HEK293 (cell line): ENCODE measurements at regions not wholly inside any gene's neighbourhood (a gene's known extent, or its start where the extent isn't known, plus 50 kb on each side); places are given as distances from the start of the nearest gene placed in this dataset.

Experiments
- CTCF ChIA-PET: fragments of 350-600 bp; formaldehyde crosslinking; extraction: SDS; loops from one replicate; lab custom pipeline; 2021; ENCODE audit warnings: antibody characterized with exemption; lab: Yijun Ruan, JAX
- POLR2A ChIA-PET: fragments of 300-600 bp; formaldehyde crosslinking; extraction: SDS; loops from one replicate; lab custom pipeline; 2020; ENCODE audit warnings: antibody characterized with exemption, inconsistent platforms; lab: Yijun Ruan, JAX
- H3K27ac ChIP-seq: fragments of 200-500 bp; sonication (Bioruptor generic); 2 replicates; pipeline ENCODE4 v1.5.1; 2014; ENCODE audit warnings: low read depth, low read length, control low read depth, inconsistent platforms; ENCODE audit errors: extremely low read depth
- H3K36me3 ChIP-seq, 2 experiments: fragments of 200-500 bp in 1 of 2; sonication (Bioruptor generic) in 1 of 2; 1 replicate in 1 of 2; 2 replicates in 1 of 2; pipeline ENCODE4 v1.5.1; 2014 to 2017; ENCODE audit warnings: inconsistent platforms in 2 of 2, low read length in 2 of 2; ENCODE audit not compliant: control insufficient read depth in 2 of 2, insufficient read depth in 1 of 2
- H3K4me1 ChIP-seq: fragments of 200-500 bp; sonication (Bioruptor generic); 2 replicates; pipeline ENCODE4 v1.5.1; 2014; ENCODE audit warnings: mild to moderate bottlenecking, low read length, inconsistent platforms; ENCODE audit not compliant: control insufficient read depth, insufficient read depth
- H3K4me3 ChIP-seq: 2 replicates; pipeline ENCODE4 v1.5.1; 2011; ENCODE audit warnings: low read depth, mild to moderate bottlenecking, control low read depth, low read length, moderate library complexity
- H3K9me3 ChIP-seq: fragments of 200-500 bp; sonication (Bioruptor generic); 2 replicates; pipeline ENCODE4 v1.5.1; 2014; ENCODE audit warnings: low read depth, low read length, inconsistent platforms; ENCODE audit not compliant: control insufficient read depth, insufficient read depth
- CTCF ChIP-seq: fragments of 450-650 bp; formaldehyde crosslinking; IDR thresholded peaks from 2 replicates; pipeline ENCODE4 v1.5.1; 2016; ENCODE audit warnings: missing biosample characterization, missing genetic modification characterization
- GLI2 ChIP-seq: fragments of 450-650 bp; formaldehyde crosslinking; IDR thresholded peaks from 2 replicates; pipeline ENCODE4; 2017; ENCODE audit warnings: missing biosample characterization, missing genetic modification characterization, low read depth, borderline replicate concordance
- GLIS1 ChIP-seq: fragments of 450-650 bp; formaldehyde crosslinking; IDR thresholded peaks from 2 replicates; pipeline ENCODE4 v1.5.1; 2016; ENCODE audit warnings: missing biosample characterization, missing genetic modification characterization
- KLF1 ChIP-seq: fragments of 450-650 bp; formaldehyde crosslinking; IDR thresholded peaks from 2 replicates; pipeline ENCODE4 v1.5.1; 2016; ENCODE audit warnings: missing biosample characterization, missing genetic modification characterization
- SP3 ChIP-seq: fragments of 450-650 bp; formaldehyde crosslinking; IDR thresholded peaks from 2 replicates; pipeline ENCODE4 v1.5.1; 2016; ENCODE audit warnings: missing biosample characterization, missing genetic modification characterization
- TSHZ1 ChIP-seq: fragments of 450-650 bp; formaldehyde crosslinking; IDR thresholded peaks from 2 replicates; pipeline ENCODE4 v1.5.1; 2016; ENCODE audit warnings: missing biosample characterization, missing genetic modification characterization, borderline replicate concordance
- ZBTB21 ChIP-seq: fragments of 450-650 bp; formaldehyde crosslinking; IDR thresholded peaks from 2 replicates; pipeline ENCODE4 v1.5.1; 2017; ENCODE audit warnings: missing biosample characterization, missing genetic modification characterization
- ZBTB7A ChIP-seq: fragments of 450-650 bp; formaldehyde crosslinking; IDR thresholded peaks from 2 replicates; pipeline ENCODE4 v1.5.1; 2016; ENCODE audit warnings: low read depth, missing biosample characterization, missing genetic modification characterization
- ZFP41 ChIP-seq: fragments of 450-650 bp; formaldehyde crosslinking; IDR thresholded peaks from 2 replicates; pipeline ENCODE4 v1.5.1; 2016; ENCODE audit warnings: missing biosample characterization, missing genetic modification characterization, borderline replicate concordance
- ZIC2 ChIP-seq: fragments of 450-650 bp; formaldehyde crosslinking; IDR thresholded peaks from 2 replicates; pipeline ENCODE4 v1.5.1; 2016; ENCODE audit warnings: missing biosample characterization, missing genetic modification characterization
- ZNF10 ChIP-seq: fragments of 450-650 bp; formaldehyde crosslinking; IDR thresholded peaks from 2 replicates; pipeline ENCODE4 v1.5.1; 2017; ENCODE audit warnings: missing biosample characterization, missing genetic modification characterization
- ZNF114 ChIP-seq: fragments of 450-650 bp; formaldehyde crosslinking; IDR thresholded peaks from 2 replicates; pipeline ENCODE4 v1.5.0; 2017; ENCODE audit warnings: missing biosample characterization, missing genetic modification characterization
- ZNF184 ChIP-seq: fragments of 450-650 bp; IDR thresholded peaks from 2 replicates; pipeline ENCODE4 v1.5.1; 2018; ENCODE audit warnings: missing biosample characterization, mild to moderate bottlenecking, missing genetic modification characterization
- ZNF221 ChIP-seq: fragments of 450-650 bp; formaldehyde crosslinking; IDR thresholded peaks from 2 replicates; pipeline ENCODE4 v1.5.1; 2017; ENCODE audit warnings: missing biosample characterization, missing genetic modification characterization, borderline replicate concordance
- ZNF350 ChIP-seq: fragments of 450-650 bp; formaldehyde crosslinking; IDR thresholded peaks from 2 replicates; pipeline ENCODE4 v1.5.0; 2017; ENCODE audit warnings: missing biosample characterization, mild to moderate bottlenecking, missing genetic modification characterization
- ZNF391 ChIP-seq: fragments of 450-650 bp; formaldehyde crosslinking; IDR thresholded peaks from 2 replicates; pipeline ENCODE4 v1.5.1; 2016; ENCODE audit warnings: low read depth, missing biosample characterization, missing genetic modification characterization, borderline replicate concordance
- ZNF514 ChIP-seq: fragments of 450-650 bp; formaldehyde crosslinking; IDR thresholded peaks from 2 replicates; pipeline ENCODE4 v1.5.1; 2016; ENCODE audit warnings: missing biosample characterization, missing genetic modification characterization
- ZNF530 ChIP-seq: fragments of 450-650 bp; formaldehyde crosslinking; IDR thresholded peaks from 2 replicates; pipeline ENCODE4 v1.5.1; 2016; ENCODE audit warnings: low read depth, missing biosample characterization, missing genetic modification characterization
- ZNF621 ChIP-seq: fragments of 450-650 bp; formaldehyde crosslinking; IDR thresholded peaks from 2 replicates; pipeline ENCODE4 v1.5.1; 2017; ENCODE audit warnings: missing biosample characterization, missing genetic modification characterization
- ZNF654 ChIP-seq: fragments of 450-650 bp; formaldehyde crosslinking; IDR thresholded peaks from 2 replicates; pipeline ENCODE4 v1.5.1; 2016; ENCODE audit warnings: low read depth, missing biosample characterization, missing genetic modification characterization
- ZNF768 ChIP-seq: fragments of 450-650 bp; formaldehyde crosslinking; IDR thresholded peaks from 2 replicates; pipeline ENCODE4 v1.5.1; 2018; ENCODE audit warnings: missing biosample characterization, mild to moderate bottlenecking, missing genetic modification characterization
- ZNF791 ChIP-seq: fragments of 450-650 bp; formaldehyde crosslinking; IDR thresholded peaks from 2 replicates; pipeline ENCODE4 v1.5.1; 2016; ENCODE audit warnings: missing biosample characterization, missing genetic modification characterization
- ZNF830 ChIP-seq: fragments of 450-650 bp; IDR thresholded peaks from 2 replicates; pipeline ENCODE4 v1.5.0; 2018; ENCODE audit warnings: missing biosample characterization, missing genetic modification characterization, low read depth, mild to moderate bottlenecking, moderate library complexity
- TF ChIP-seq, protein P1 (sequence below): fragments of 450-650 bp; formaldehyde crosslinking; IDR thresholded peaks from 2 replicates; pipeline ENCODE4 v1.5.1; 2016; ENCODE audit warnings: missing biosample characterization, missing genetic modification characterization

GRCh38 chr6:160881148-160881808 lies 110.3 kb upstream of the MAP3K4 start (continued):
- TF ChIP-seq, protein P1, sequence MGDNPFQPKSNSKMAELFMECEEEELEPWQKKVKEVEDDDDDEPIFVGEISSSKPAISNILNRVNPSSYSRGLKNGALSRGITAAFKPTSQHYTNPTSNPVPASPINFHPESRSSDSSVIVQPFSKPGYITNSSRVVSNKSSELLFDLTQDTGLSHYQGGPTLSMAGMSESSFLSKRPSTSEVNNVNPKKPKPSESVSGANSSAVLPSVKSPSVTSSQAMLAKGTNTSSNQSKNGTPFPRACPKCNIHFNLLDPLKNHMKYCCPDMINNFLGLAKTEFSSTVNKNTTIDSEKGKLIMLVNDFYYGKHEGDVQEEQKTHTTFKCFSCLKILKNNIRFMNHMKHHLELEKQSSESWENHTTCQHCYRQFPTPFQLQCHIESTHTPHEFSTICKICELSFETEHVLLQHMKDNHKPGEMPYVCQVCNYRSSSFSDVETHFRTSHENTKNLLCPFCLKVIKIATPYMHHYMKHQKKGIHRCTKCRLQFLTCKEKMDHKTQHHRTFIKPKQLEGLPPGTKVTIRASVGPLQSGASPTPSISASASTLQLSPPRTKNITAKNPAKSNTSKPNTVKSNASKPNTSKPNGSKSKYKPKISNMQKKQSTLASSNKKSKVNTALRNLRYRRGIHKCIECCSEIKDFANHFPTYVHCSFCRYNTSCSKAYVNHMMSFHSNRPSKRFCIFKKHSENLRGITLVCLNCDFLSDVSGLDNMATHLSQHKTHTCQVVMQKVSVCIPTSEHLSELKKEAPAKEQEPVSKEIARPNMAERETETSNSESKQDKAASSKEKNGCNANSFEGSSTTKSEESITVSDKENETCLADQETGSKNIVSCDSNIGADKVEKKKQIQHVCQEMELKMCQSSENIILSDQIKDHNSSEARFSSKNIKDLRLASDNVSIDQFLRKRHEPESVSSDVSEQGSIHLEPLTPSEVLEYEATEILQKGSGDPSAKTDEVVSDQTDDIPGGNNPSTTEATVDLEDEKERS, result no peak
- TF ChIP-seq ZNF830 (tag by site-specific recombination) (no peak), SP3 (no peak), ZBTB7A (tag by site-specific recombination) (no peak), GLI2 (tag by site-specific recombination) (no peak), GLIS1 (tag by site-specific recombination) (no peak)

- Histone ChIP-seq H3K9me3 (no peaks in the 10 kb centered on the region), H3K4me1 (no peaks in the 10 kb centered on the region), H3K27ac (no peak overlapping the region), H3K36me3 (no peaks in the 10 kb centered on the region), H3K4me3 (no peak overlapping the region)
- ChIA-PET CTCF (no interaction called here), POLR2A (interaction anchor here (0.5 kb wide), 1 partner anchor 9 kb away, joined by 3 read pairs; no protein-coding TSS in a partner anchor)
- TF ChIP-seq ZBTB21 (tag by site-specific recombination), result no peak
- no peak for TF ChIP-seq ZNF10 (tag by site-specific recombination)
- no peak for TF ChIP-seq CTCF (tag by site-specific recombination)
- TF ChIP-seq ZNF621 (tag by site-specific recombination), result no peak
- no peak for TF ChIP-seq KLF1 (tag by site-specific recombination)
- no peak for TF ChIP-seq ZIC2
- no peak for TF ChIP-seq ZNF791 (tag by site-specific recombination)
These were observed 109.6 kb upstream of the MAP3K4 start for GRCh38 chr6:160882006-160882405.

- POLR2A ChIA-PET, result interaction anchor here (0.5 kb wide), 1 partner anchor 10 kb away, joined by 3 read pairs; no protein-coding TSS in a partner anchor
These were observed 108.7 kb upstream of the MAP3K4 start for GRCh38 chr6:160882791-160883279.

More at GRCh38 chr6:160882791-160883279, 108.7 kb upstream of the MAP3K4 start:
- Histone ChIP-seq H3K27ac (no peak overlapping the region), H3K4me1 (no peaks in the 10 kb centered on the region), H3K4me3 (no peak overlapping the region), H3K9me3 (no peaks in the 10 kb centered on the region), H3K36me3 (no peaks in the 10 kb centered on the region)
- no peak for TF ChIP-seq ZNF221 (tag by site-specific recombination)
- no peak for TF ChIP-seq ZNF184 (tag by site-specific recombination)
- TF ChIP-seq ZNF530 (tag by site-specific recombination), result no peak
- no peak for TF ChIP-seq ZFP41 (tag by site-specific recombination)
- TF ChIP-seq ZNF768 (tag by site-specific recombination), result no peak
- TF ChIP-seq ZNF350 (tag by site-specific recombination), result no peak
- TF ChIP-seq ZNF514 (tag by site-specific recombination), result no peak
- no peak for TF ChIP-seq TSHZ1 (tag by site-specific recombination)
- no peak for TF ChIP-seq ZNF10 (tag by site-specific recombination)
- no peak for TF ChIP-seq ZNF114 (tag by site-specific recombination)
- no peak for TF ChIP-seq ZNF391 (tag by site-specific recombination)
- no peak for TF ChIP-seq ZNF654 (tag by site-specific recombination)
- CTCF ChIA-PET, result interaction anchor here (0.7 to 1.0 kb wide), 3 partner anchors 115 to 535 kb away, joined by 4 to 6 read pairs (median 4); no protein-coding TSS in a partner anchor
